Keratinocyte (primary cell): ENCODE measurements at regions not wholly inside any gene's neighbourhood (a gene's known extent, or its start where the extent isn't known, plus 50 kb on each side); places are given as distances from the start of the nearest gene placed in this dataset.

ENCODE experiments used
- DNase-seq: peaks from one replicate; pipeline ENCODE4 v3.0.0-alpha.2; 2011; ENCODE audit warnings: low read depth, missing footprints, low spot score
- FAIRE-seq: peaks from 2 replicates; lab custom pipeline; 2011; peaks lifted over from hg19 to GRCh38; lab: Jason Lieb, UNC
- H2AFZ ChIP-seq: 2 replicates; pipeline ENCODE4 v1.6.0; 2012; ENCODE audit warnings: low read length, control low read depth, inconsistent platforms; ENCODE audit not compliant: control insufficient read depth
- H3K27ac ChIP-seq: 2 replicates; pipeline ENCODE4 v1.5.1; 2011; ENCODE audit warnings: low read length; ENCODE audit not compliant: control insufficient read depth, insufficient read depth
- H3K27me3 ChIP-seq: 3 replicates; pipeline ENCODE4 v1.6.0; 2011; ENCODE audit warnings: low read length; ENCODE audit not compliant: control insufficient read depth, insufficient read depth; ENCODE audit errors: extremely low read depth
- H3K36me3 ChIP-seq, 2 experiments: 2 replicates in 1 of 2; 3 replicates in 1 of 2; pipeline ENCODE4 v1.5.1; 2011; ENCODE audit warnings: low read length in 2 of 2, mild to moderate bottlenecking in 1 of 2; ENCODE audit not compliant: control insufficient read depth in 2 of 2, insufficient read depth in 2 of 2; ENCODE audit errors: extremely low read depth in 1 of 2
- H3K4me1 ChIP-seq: 3 replicates; pipeline ENCODE4 v1.5.1; 2011; ENCODE audit warnings: low read length; ENCODE audit not compliant: control insufficient read depth, insufficient read depth; ENCODE audit errors: extremely low read depth
- H3K4me2 ChIP-seq: 3 replicates; pipeline ENCODE4 v1.6.0; 2011; ENCODE audit warnings: low read depth, low read length; ENCODE audit not compliant: control insufficient read depth, insufficient read depth; ENCODE audit errors: extremely low read depth
- H3K4me3 ChIP-seq, 3 experiments: fragments of 200-600 bp in 1 of 3; sonication (generic) in 1 of 3; 2 replicates in 2 of 3; 3 replicates in 1 of 3; pipeline ENCODE4 v1.5.1; 2011 to 2016; ENCODE audit warnings: low read length in 3 of 3, mild to moderate bottlenecking in 3 of 3, control low read depth in 2 of 3, inconsistent platforms in 1 of 3, low read depth in 1 of 3, mixed read lengths in 1 of 3, mixed run types in 1 of 3, moderate library complexity in 1 of 3; ENCODE audit not compliant: control insufficient read depth in 2 of 3, insufficient read depth in 2 of 3; ENCODE audit errors: extremely low read depth in 1 of 3
- H3K79me2 ChIP-seq: 2 replicates; pipeline ENCODE4 v1.6.0; 2012; ENCODE audit warnings: low read length; ENCODE audit not compliant: control insufficient read depth, insufficient read depth
- H3K9ac ChIP-seq: 3 replicates; pipeline ENCODE4 v1.6.0; 2011; ENCODE audit warnings: low read length; ENCODE audit not compliant: control insufficient read depth, insufficient read depth; ENCODE audit errors: extremely low read depth
- H3K9me1 ChIP-seq: 3 replicates; pipeline ENCODE4 v1.6.0; 2011; ENCODE audit warnings: low read length; ENCODE audit not compliant: control insufficient read depth, insufficient read depth; ENCODE audit errors: extremely low read depth
- H3K9me3 ChIP-seq: 2 replicates; pipeline ENCODE4 v1.5.1; 2012; ENCODE audit warnings: low read depth, low read length; ENCODE audit not compliant: control insufficient read depth
- H4K20me1 ChIP-seq: 3 replicates; pipeline ENCODE4 v1.6.0; 2011; ENCODE audit warnings: low read length; ENCODE audit not compliant: control insufficient read depth, insufficient read depth; ENCODE audit errors: extremely low read depth
- EZH2 ChIP-seq: IDR thresholded peaks from one replicate; pipeline ENCODE4 v1.6.1; 2012; ENCODE audit warnings: inconsistent platforms, mild to moderate bottlenecking, low read length, moderate library complexity
- dilution Hi-C: fragments of 300-500 bp; cut with MboI; formaldehyde crosslinking; loops from one replicate; pipeline ENCODE4 v1.7.0; 2020; ENCODE audit warnings: low sequenced_read_pairs; ENCODE audit not compliant: extremely low pct_ligation_motif_present
- TF ChIP-seq, protein P1 (sequence below), 3 experiments: IDR thresholded peaks in 1 of 3; conservative IDR thresholded peaks in 1 of 3; optimal IDR thresholded peaks in 1 of 3; 2 replicates in 2 of 3; 3 replicates in 1 of 3; pipeline versions ENCODE3 to v1.5.1; 2011; ENCODE audit warnings: low read length in 3 of 3, mild to moderate bottlenecking in 3 of 3, moderate library complexity in 2 of 3, control low read depth in 1 of 3, inconsistent platforms in 1 of 3; ENCODE audit not compliant: insufficient read depth in 2 of 3; ENCODE audit errors: extremely low read depth in 1 of 3

DNA sequence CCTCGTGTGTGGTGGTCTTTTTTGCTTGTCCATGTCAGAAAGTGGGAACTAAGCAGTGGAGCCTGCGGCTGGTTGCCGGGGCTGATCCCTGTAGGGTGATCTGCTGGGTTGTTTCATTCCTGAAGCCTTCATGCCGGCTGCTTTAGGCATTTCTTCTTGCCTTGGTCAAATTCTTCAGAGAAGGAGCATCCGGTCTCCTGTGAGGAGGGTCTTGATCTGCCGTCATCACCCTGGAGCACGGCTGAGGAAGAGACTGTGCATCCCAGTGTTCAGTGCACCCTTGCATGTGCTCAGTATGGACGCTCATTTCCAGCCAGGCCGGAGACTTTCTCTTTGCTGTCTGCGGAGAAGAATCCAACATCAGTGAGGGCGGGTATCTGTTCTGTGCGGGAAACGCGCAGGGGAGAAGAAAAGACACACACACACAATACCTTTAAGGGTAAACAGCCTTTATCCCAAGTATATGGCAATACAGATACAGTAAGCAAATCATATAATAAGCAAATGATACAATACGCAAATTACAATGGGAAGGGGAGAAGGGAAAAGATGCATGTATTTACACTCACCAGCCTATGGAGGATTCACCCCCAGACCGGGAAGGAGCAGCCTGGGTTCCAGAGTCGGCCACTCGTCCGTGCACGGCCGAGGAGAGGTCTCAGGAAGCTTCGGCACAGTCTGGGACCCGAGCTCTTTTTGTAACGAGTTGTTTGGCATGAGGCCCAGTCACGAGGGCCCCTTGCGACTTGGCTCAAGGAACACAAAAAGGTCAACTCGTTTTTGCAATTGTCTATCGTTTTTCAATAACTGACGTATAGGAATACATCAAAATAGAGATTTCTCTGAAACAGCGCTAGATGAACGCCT, 1366.8 kb upstream of the TMEM132C start:
- H3K4me1 ChIP-seq, result peaks cover 5% of the 10 kb centered on the region
- TF ChIP-seq, protein P1, sequence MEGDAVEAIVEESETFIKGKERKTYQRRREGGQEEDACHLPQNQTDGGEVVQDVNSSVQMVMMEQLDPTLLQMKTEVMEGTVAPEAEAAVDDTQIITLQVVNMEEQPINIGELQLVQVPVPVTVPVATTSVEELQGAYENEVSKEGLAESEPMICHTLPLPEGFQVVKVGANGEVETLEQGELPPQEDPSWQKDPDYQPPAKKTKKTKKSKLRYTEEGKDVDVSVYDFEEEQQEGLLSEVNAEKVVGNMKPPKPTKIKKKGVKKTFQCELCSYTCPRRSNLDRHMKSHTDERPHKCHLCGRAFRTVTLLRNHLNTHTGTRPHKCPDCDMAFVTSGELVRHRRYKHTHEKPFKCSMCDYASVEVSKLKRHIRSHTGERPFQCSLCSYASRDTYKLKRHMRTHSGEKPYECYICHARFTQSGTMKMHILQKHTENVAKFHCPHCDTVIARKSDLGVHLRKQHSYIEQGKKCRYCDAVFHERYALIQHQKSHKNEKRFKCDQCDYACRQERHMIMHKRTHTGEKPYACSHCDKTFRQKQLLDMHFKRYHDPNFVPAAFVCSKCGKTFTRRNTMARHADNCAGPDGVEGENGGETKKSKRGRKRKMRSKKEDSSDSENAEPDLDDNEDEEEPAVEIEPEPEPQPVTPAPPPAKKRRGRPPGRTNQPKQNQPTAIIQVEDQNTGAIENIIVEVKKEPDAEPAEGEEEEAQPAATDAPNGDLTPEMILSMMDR (optimal IDR thresholded peaks at IDR 0.05 in 1 of 3, IDR thresholded peaks at IDR 0.05 in 1 of 3, conservative IDR thresholded peaks at IDR 0.05 in 1 of 3; ENCODE audit: extremely low read depth in 1 of 3, insufficient read depth in 2 of 3, low read length in 3 of 3), result no peak
- no peak for TF ChIP-seq EZH2
- no peaks in the 10 kb centered on the region for H3K9me1 ChIP-seq
- H3K36me3 ChIP-seq, result no peaks in the 10 kb centered on the region
- H3K79me2 ChIP-seq, result no peaks in the 10 kb centered on the region
- H3K9ac ChIP-seq, result no peak overlapping the region
- FAIRE-seq (no peak), DNase-seq (no peak)
- dilution Hi-C loops, result no loop called here
- no peaks in the 10 kb centered on the region for H3K9me3 ChIP-seq
- H2AFZ ChIP-seq, result no peak overlapping the region
- H4K20me1 ChIP-seq, result no peaks in the 10 kb centered on the region
- H3K4me3 ChIP-seq, result no peak overlapping the region
- no peak overlapping the region for H3K27ac ChIP-seq
- no peak overlapping the region for H3K4me2 ChIP-seq
- no peaks in the 10 kb centered on the region for H3K27me3 ChIP-seq

DNA sequence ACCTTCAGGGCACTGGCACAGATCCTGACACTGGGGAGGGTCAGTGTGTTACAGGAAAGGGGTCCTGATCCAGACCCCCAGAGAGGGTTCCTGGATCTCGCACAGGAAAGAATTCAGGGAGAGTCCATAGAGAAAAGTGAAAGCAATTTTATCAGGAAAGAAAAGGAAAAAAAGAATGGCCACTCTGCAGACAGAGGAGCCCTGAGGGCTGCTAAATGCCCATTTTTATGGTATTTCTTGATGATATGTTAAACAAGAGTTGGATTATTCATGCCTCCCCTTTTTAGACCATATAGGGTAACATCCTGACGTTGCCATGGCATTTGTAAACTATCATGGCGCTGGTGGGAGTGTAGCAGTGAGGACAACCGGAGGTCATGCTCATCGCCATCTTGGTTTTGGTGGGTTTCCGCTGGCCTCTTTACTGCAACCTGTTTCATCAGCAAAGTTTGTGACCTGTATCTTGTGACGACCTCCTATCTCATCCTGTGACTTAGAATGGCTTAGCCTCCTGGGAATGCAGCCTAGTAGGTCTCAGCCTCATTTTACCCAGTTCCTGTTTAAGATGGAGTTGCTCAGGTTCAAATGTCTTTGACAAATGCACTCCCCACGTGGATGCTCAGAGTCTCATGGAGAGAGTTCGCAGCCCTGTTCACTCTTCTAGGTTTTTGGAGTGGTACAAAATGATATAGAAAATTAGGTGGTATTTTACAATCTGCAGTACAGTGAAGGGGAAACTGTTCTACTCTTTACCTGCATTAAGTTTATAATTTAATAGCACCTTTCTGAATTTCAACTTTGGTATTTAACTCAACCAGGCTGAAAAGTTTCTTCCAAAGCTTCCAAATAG, 1363.7 kb upstream of the TMEM132C start:
- Histone ChIP-seq H3K9me1 (no peaks in the 10 kb centered on the region), H3K79me2 (no peaks in the 10 kb centered on the region), H3K36me3 (no peaks in the 10 kb centered on the region), H3K9me3 (no peaks in the 10 kb centered on the region), H3K27ac (no peak overlapping the region), H2AFZ (no peak overlapping the region), H3K4me2 (no peak overlapping the region), H3K9ac (no peak overlapping the region), H3K4me1 (no peaks in the 10 kb centered on the region), H3K27me3 (no peaks in the 10 kb centered on the region), H4K20me1 (no peaks in the 10 kb centered on the region), H3K4me3 (no peak overlapping the region)
- no peak for TF ChIP-seq EZH2
- TF ChIP-seq, protein P1 (optimal IDR thresholded peaks at IDR 0.05 in 1 of 3, IDR thresholded peaks at IDR 0.05 in 1 of 3, conservative IDR thresholded peaks at IDR 0.05 in 1 of 3; ENCODE audit: extremely low read depth in 1 of 3, insufficient read depth in 2 of 3, low read length in 3 of 3), result no peak
- dilution Hi-C loops, result no loop called here
- DNase-seq, result no peak
- no peak for FAIRE-seq
